GM23338 (cell line): ENCODE measurements at regions not wholly inside any gene's neighbourhood (a gene's known extent, or its start where the extent isn't known, plus 50 kb on each side); places are given as distances from the start of the nearest gene placed in this dataset.
A peak's percentile ranks its signal among the peaks of the same experiment; 100 is the strongest.

Experiments
- ATAC-seq: fragments of 200-7000 bp; cut with Tn5 transposase; 3 replicates; pipeline ENCODE4 v1.9.1; 2020
- DNase-seq: peaks from one replicate; pipeline ENCODE4 v3.0.0-alpha.2; 2015; ENCODE audit warnings: low spot score
- H2AFZ ChIP-seq: fragments of 200-600 bp; sonication (generic); 2 replicates; pipeline ENCODE4 v1.8.0; 2016; ENCODE audit warnings: antibody characterized with exemption, mild to moderate bottlenecking, moderate library complexity
- H3F3A ChIP-seq: fragments of 200-600 bp; sonication (generic); replicated peaks from 2 replicates; pipeline ENCODE4 v1.8.0; 2017; ENCODE audit warnings: antibody characterized with exemption, mixed run types, low read depth
- H3K27ac ChIP-seq: fragments of 200-600 bp; sonication (generic); 2 replicates; pipeline ENCODE4 v1.6.1; 2016; ENCODE audit warnings: low read depth
- H3K27me3 ChIP-seq: fragments of 200-600 bp; sonication (generic); 2 replicates; pipeline ENCODE4 v1.8.0; 2016; ENCODE audit warnings: mild to moderate bottlenecking, mixed run types, moderate library complexity; ENCODE audit not compliant: insufficient read depth
- H3K36me3 ChIP-seq: fragments of 200-600 bp; sonication (generic); 2 replicates; pipeline ENCODE4 v1.8.0; 2016; ENCODE audit warnings: mild to moderate bottlenecking; ENCODE audit not compliant: insufficient read depth
- H3K4me1 ChIP-seq: fragments of 200-600 bp; sonication (generic); 2 replicates; pipeline ENCODE4 v1.8.0; 2016; ENCODE audit warnings: mild to moderate bottlenecking, moderate library complexity; ENCODE audit not compliant: insufficient read depth
- H3K4me2 ChIP-seq: fragments of 200-600 bp; sonication (generic); 2 replicates; pipeline ENCODE4 v1.7.1; 2017; ENCODE audit warnings: mixed run types
- H3K4me3 ChIP-seq: fragments of 200-600 bp; sonication (generic); 2 replicates; pipeline ENCODE4 v1.6.1; 2016; ENCODE audit warnings: mixed run types
- H3K79me2 ChIP-seq: fragments of 200-600 bp; sonication (generic); replicated peaks from 2 replicates; pipeline ENCODE4 v1.8.0; 2017; ENCODE audit warnings: mild to moderate bottlenecking; ENCODE audit not compliant: insufficient read depth
- H3K9me2 ChIP-seq: fragments of 200-600 bp; sonication (generic); 2 replicates; pipeline ENCODE4 v1.8.0; 2017; ENCODE audit not compliant: insufficient read depth
- H4K20me1 ChIP-seq: fragments of 200-600 bp; sonication (generic); replicated peaks from 2 replicates; pipeline ENCODE4 v1.8.0; 2017; ENCODE audit warnings: mild to moderate bottlenecking; ENCODE audit not compliant: insufficient read depth
- H3K27ac Mint-ChIP-seq: 2 replicates; pipeline ENCODE4 v1.8.0; 2020; ENCODE audit warnings: inconsistent platforms, mild to moderate bottlenecking, moderate library complexity, mixed read lengths
- H3K27me3 Mint-ChIP-seq: 3 replicates; pipeline ENCODE4 v1.8.0; 2022; ENCODE audit warnings: low read depth, mild to moderate bottlenecking, moderate library complexity, mixed read lengths, inconsistent platforms; ENCODE audit not compliant: insufficient read depth, poor library complexity
- H3K36me3 Mint-ChIP-seq: 3 replicates; pipeline ENCODE4 v1.8.0; 2021; ENCODE audit warnings: low read depth, mild to moderate bottlenecking, inconsistent platforms, moderate library complexity, mixed read lengths
- H3K4me1 Mint-ChIP-seq: 3 replicates; pipeline ENCODE4 v1.8.0; 2020; ENCODE audit warnings: mild to moderate bottlenecking, inconsistent platforms, mixed read lengths
- H3K4me3 Mint-ChIP-seq: 3 replicates; pipeline ENCODE4 v1.8.0; 2021; ENCODE audit warnings: moderate library complexity, mild to moderate bottlenecking, inconsistent platforms, mixed read lengths
- H3K9me3 Mint-ChIP-seq: 3 replicates; pipeline ENCODE4 v1.8.0; 2020; ENCODE audit warnings: moderate library complexity, mild to moderate bottlenecking, inconsistent platforms, mixed read lengths
- CREB1 ChIP-seq: fragments of 250-450 bp; sonication (Bioruptor Pico); IDR thresholded peaks from 2 replicates; pipeline ENCODE4 v1.5.0; 2020; ENCODE audit warnings: low read depth, mild to moderate bottlenecking, moderate library complexity
- ETS1 ChIP-seq: IDR thresholded peaks from 2 replicates; pipeline ENCODE4 v1.6.1; 2016; ENCODE audit warnings: antibody characterized with exemption
- EZH2 ChIP-seq: fragments of 200-600 bp; sonication (generic); IDR thresholded peaks from one replicate; pipeline ENCODE4 v1.8.0; 2017; ENCODE audit warnings: antibody characterized with exemption, mild to moderate bottlenecking, low read depth; ENCODE audit not compliant: unreplicated experiment
- EZH2phosphoT487 ChIP-seq: fragments of 200-600 bp; sonication (generic); IDR thresholded peaks from one replicate; pipeline ENCODE4 v1.8.1; 2018; ENCODE audit warnings: antibody characterized with exemption; ENCODE audit not compliant: unreplicated experiment
- JUNB ChIP-seq: IDR thresholded peaks from one replicate; pipeline ENCODE4 v1.6.1; 2016; ENCODE audit warnings: antibody characterized with exemption; ENCODE audit not compliant: unreplicated experiment
- NANOG ChIP-seq: IDR thresholded peaks from 2 replicates; pipeline ENCODE4 v1.6.1; 2016; ENCODE audit warnings: antibody characterized with exemption, borderline replicate concordance
- POLR2AphosphoS5 ChIP-seq: IDR thresholded peaks from 2 replicates; pipeline ENCODE4 v1.6.1; 2016; ENCODE audit warnings: antibody characterized with exemption, low read depth
- REST ChIP-seq: IDR thresholded peaks from one replicate; pipeline ENCODE4 v1.6.1; 2018; ENCODE audit warnings: antibody characterized with exemption; ENCODE audit not compliant: unreplicated experiment
- STAT1 ChIP-seq: IDR thresholded peaks from one replicate; pipeline ENCODE4 v1.6.1; 2016; ENCODE audit warnings: antibody characterized with exemption; ENCODE audit not compliant: unreplicated experiment
- ZNF331 ChIP-seq: fragments of 250-450 bp; sonication (Bioruptor Pico); IDR thresholded peaks from 2 replicates; pipeline ENCODE4 v1.5.0; 2020; ENCODE audit warnings: low read depth, mild to moderate bottlenecking, moderate library complexity

- no peak for TF ChIP-seq EZH2phosphoT487
- TF ChIP-seq EZH2, result no peak
Measured at GRCh38 chr5:122697191-122697590, 77.7 kb upstream of the SNX2 start (continued).

- Histone ChIP-seq H3K36me3 (no peaks in the 10 kb centered on the region), H3K4me3 (no peak overlapping the region), H3K79me2 (no peaks in the 10 kb centered on the region), H3K27ac (no peak overlapping the region), H3K4me1 (no peaks in the 10 kb centered on the region), H3K27me3 (no peaks in the 10 kb centered on the region), H3K4me2 (no peak overlapping the region), H2AFZ (peak overlapping the region; percentile 63; the same call in 1 of the 2 replicates), H4K20me1 (no peaks in the 10 kb centered on the region), H3K9me2 (peaks cover under 1% of the 10 kb centered on the region; the same call in 1 of the 2 replicates), H3F3A (no peaks in the 10 kb centered on the region)
- Mint-ChIP-seq H3K36me3 (no peaks in the 10 kb centered on the region), H3K9me3 (no peaks in the 10 kb centered on the region), H3K27me3 (peaks cover 1% of the 10 kb centered on the region), H3K27ac (no peak overlapping the region), H3K4me1 (no peaks in the 10 kb centered on the region), H3K4me3 (no peak overlapping the region)
- TF ChIP-seq NANOG (no peak), POLR2AphosphoS5 (no peak), REST (no peak), STAT1 (no peak)
- no peak for ATAC-seq
- no peak for DNase-seq
Measured at GRCh38 chr5:122699201-122699600, 75.7 kb upstream of the SNX2 start.

GRCh38 chr5:122701640-122702523, 73.0 kb upstream of the SNX2 start:
- H3K9me2 ChIP-seq, result no peaks in the 10 kb centered on the region
- H3F3A ChIP-seq, result no peaks in the 10 kb centered on the region
- no peak overlapping the region for H3K4me2 ChIP-seq
- Mint-ChIP-seq H3K9me3 (no peaks in the 10 kb centered on the region), H3K36me3 (no peaks in the 10 kb centered on the region), H3K27me3 (no peaks in the 10 kb centered on the region), H3K4me3 (no peak overlapping the region), H3K27ac (no peak overlapping the region), H3K4me1 (no peaks in the 10 kb centered on the region)
- no peak overlapping the region for H3K27ac ChIP-seq
- no peak for ATAC-seq
- H3K27me3 ChIP-seq, result no peaks in the 10 kb centered on the region
- no peak overlapping the region for H3K4me3 ChIP-seq
- H4K20me1 ChIP-seq, result no peaks in the 10 kb centered on the region
- H2AFZ ChIP-seq, result peak overlapping the region; percentile 67; the same call in 1 of the 2 replicates
- no peak for DNase-seq
- no peaks in the 10 kb centered on the region for H3K4me1 ChIP-seq
- H3K36me3 ChIP-seq, result no peaks in the 10 kb centered on the region
- H3K79me2 ChIP-seq, result no peaks in the 10 kb centered on the region
- no peak for TF ChIP-seq ETS1
- TF ChIP-seq ZNF331 (CRISPR knock-in tag), result no peak
- no peak for TF ChIP-seq POLR2AphosphoS5
- no peak for TF ChIP-seq CREB1 (CRISPR knock-in tag)
- TF ChIP-seq REST, result no peak
- TF ChIP-seq JUNB, result no peak
